GM18511 (cell line): ENCODE measurements at regions not wholly inside any gene's neighbourhood (a gene's known extent, or its start where the extent isn't known, plus 50 kb on each side); places are given as distances from the start of the nearest gene placed in this dataset.

Source experiments
- ATAC-seq: cut with Tn5 transposase; IDR thresholded peaks from one replicate; pipeline ENCODE4 v1.9.1; 2021; ENCODE audit warnings: mild to moderate bottlenecking, moderate library complexity; ENCODE audit not compliant: unreplicated experiment

GRCh38 chr5:174159327-174160114 is 114.0 kb downstream of the NSG2 start:
- ATAC-seq: no peak

- ATAC-seq: no peak
Measured at GRCh38 chr5:174165406-174165805, 119.9 kb downstream of the NSG2 start.

- ATAC-seq: no peak
Measured at GRCh38 chr5:174166231-174167079, 120.9 kb downstream of the NSG2 start.

GRCh38 chr5:174167080-174167910 is 121.8 kb downstream of the NSG2 start:
- ATAC-seq: no peak

- ATAC-seq: no peak
Measured at GRCh38 chr5:174172152-174172551, 126.6 kb downstream of the NSG2 start.

- no peak for ATAC-seq
Measured at GRCh38 chr5:174172566-174172965, 127.1 kb downstream of the NSG2 start.

GRCh38 chr5:174173766-174174165 is 128.3 kb downstream of the NSG2 start:
- no peak for ATAC-seq

- no peak for ATAC-seq
Measured at GRCh38 chr5:174175716-174176268, 130.3 kb downstream of the NSG2 start.

GRCh38 chr5:174176511-174176910 is 131.0 kb downstream of the NSG2 start:
- no peak for ATAC-seq

GRCh38 chr5:174177531-174177930 is 132.0 kb downstream of the NSG2 start:
- ATAC-seq: no peak

- ATAC-seq: no peak
Measured at GRCh38 chr5:174177976-174178605, 132.6 kb downstream of the NSG2 start.

- ATAC-seq: no peak
Measured at GRCh38 chr5:174180639-174181038, 135.1 kb downstream of the NSG2 start.

GRCh38 chr5:174182111-174182510 is 136.6 kb downstream of the NSG2 start:
- ATAC-seq: no peak

- no peak for ATAC-seq
Measured at GRCh38 chr5:174183701-174184100, 138.2 kb downstream of the NSG2 start.

GRCh38 chr5:174185506-174185905 is 140.0 kb downstream of the NSG2 start:
- ATAC-seq: no peak

GRCh38 chr5:174186096-174186695 is 140.7 kb downstream of the NSG2 start:
- no peak for ATAC-seq

GRCh38 chr5:174187001-174187400 is 141.5 kb downstream of the NSG2 start:
- no peak for ATAC-seq

- no peak for ATAC-seq
Measured at GRCh38 chr5:174187481-174187880, 142.0 kb downstream of the NSG2 start.

GRCh38 chr5:174188295-174188694 is 142.8 kb downstream of the NSG2 start:
- ATAC-seq: no peak
